ENCODE measurements at regions not wholly inside any gene's neighbourhood (a gene's known extent, or its start where the extent isn't known, plus 50 kb on each side); places are given as distances from the start of the nearest gene placed in this dataset.

GRCh38 chr12:123037791-123038190 lies 57.3 kb downstream of the ARL6IP4 start:
- H3K27ac ChIP-seq, result no peak overlapping the region
- ChIA-PET POLR2A (no interaction called here), CTCF (interaction anchor here (1.0 to 2.0 kb wide), 2 partner anchors 161 to 200 kb away, joined by 3 to 7 read pairs; no protein-coding TSS in a partner anchor)
- H3K4me1 ChIP-seq, result peaks cover 14% of the 10 kb centered on the region; the same call in 2 of the 3 replicates
- TF ChIP-seq CHD2 (IDR thresholded peaks at IDR 0.05; ENCODE audit: low read length, partially characterized antibody), result no peak
- no peak for TF ChIP-seq EHMT2 (IDR thresholded peaks at IDR 0.05; ENCODE audit: low read depth)
- TF ChIP-seq EP300 (IDR thresholded peaks at IDR 0.05), result no peak
- TF ChIP-seq E2F6 (IDR thresholded peaks at IDR 0.05; ENCODE audit: borderline replicate concordance, low read depth), result no peak
- no peak for TF ChIP-seq NFE2L2 (conservative IDR thresholded peaks at IDR 0.05; ENCODE audit: low read length)
- no peak for TF ChIP-seq HDAC2 (IDR thresholded peaks at IDR 0.05)
- TF ChIP-seq ESRRA (IDR thresholded peaks at IDR 0.05; ENCODE audit: borderline replicate concordance, low read length), result no peak
- TF ChIP-seq TFCP2L1 (CRISPR knock-in tag; IDR thresholded peaks at IDR 0.05), result no peak
- no peak for TF ChIP-seq USF2 (IDR thresholded peaks at IDR 0.05)
- no peaks in the 10 kb centered on the region for H3K9me3 ChIP-seq
- DNase-seq (ENCODE audit: low read depth in 1 of 2, low spot score in 1 of 2) (no peak), FAIRE-seq (peak; percentile 13), ATAC-seq (no peak)
- no peak overlapping the region for H3K4me3 ChIP-seq
- no peak overlapping the region for H3K4me2 ChIP-seq
- 86% methylated on average over 6 of the region's 6 CpGs for WGBS (ENCODE audit: missing lambda C conversion rate)

GRCh38 chr12:123036466-123037285 lies 56.2 kb downstream of the ARL6IP4 start:
- FAIRE-seq (no peak), DNase-seq (ENCODE audit: low read depth in 1 of 2, low spot score in 1 of 2) (no peak)
- 90% methylated on average over 4 of the region's 4 CpGs for WGBS (ENCODE audit: missing lambda C conversion rate)

GRCh38 chr12:123035841-123036240 lies 55.4 kb downstream of the ARL6IP4 start:
- no peak overlapping the region for H3K4me2 ChIP-seq
- FAIRE-seq (no peak), ATAC-seq (no peak; a peak in 1 of 6 replicates), DNase-seq (ENCODE audit: low read depth in 1 of 2, low spot score in 1 of 2) (no peak)
- peak overlapping the region in 1 of 2 experiments; percentile 21; a peak in 1 of 6 replicates for H3K27ac ChIP-seq
- 95% methylated on average over 5 of the region's 5 CpGs for WGBS (ENCODE audit: missing lambda C conversion rate)
- ChIA-PET POLR2A (no interaction called here), CTCF (interaction anchor here (0.7 to 6.4 kb wide), 7 partner anchors 9 to 202 kb away, joined by 3 to 47 read pairs (median 4); partner anchors contain the start of gene PITPNM2)
- H3K4me1 ChIP-seq, result peaks cover 14% of the 10 kb centered on the region; the same call in 2 of the 3 replicates
- no peak overlapping the region for H3K4me3 ChIP-seq
- H3K9me3 ChIP-seq, result no peaks in the 10 kb centered on the region
- no peak for TF ChIP-seq RNF2 (IDR thresholded peaks at IDR 0.05; ENCODE audit: borderline replicate concordance, low read depth)
- TF ChIP-seq EHMT2 (IDR thresholded peaks at IDR 0.05; ENCODE audit: low read depth), result no peak
- no peak for TF ChIP-seq ATOH8 (CRISPR knock-in tag; IDR thresholded peaks at IDR 0.05; ENCODE audit: low read depth)
- TF ChIP-seq CEBPB (IDR thresholded peaks at IDR 0.05), result no peak
- no peak for TF ChIP-seq PBX3 (IDR thresholded peaks at IDR 0.05)

More at GRCh38 chr12:123036466-123037285, 56.2 kb downstream of the ARL6IP4 start:
- ATAC-seq, result no peak
- Histone ChIP-seq H3K4me1 (peaks cover 14% of the 10 kb centered on the region; the same call in 2 of the 3 replicates), H3K4me2 (no peak overlapping the region), H3K4me3 (no peak overlapping the region), H3K27ac (no peak overlapping the region), H3K9me3 (no peaks in the 10 kb centered on the region)
- CTCF ChIA-PET, result interaction anchor here (0.7 to 6.4 kb wide), 7 partner anchors 8 to 201 kb away, joined by 3 to 47 read pairs (median 4); partner anchors contain the start of gene PITPNM2
- no peak for TF ChIP-seq PBX3 (IDR thresholded peaks at IDR 0.05)
- TF ChIP-seq RAD21 (conservative IDR thresholded peaks at IDR 0.05 in 1 of 2, IDR thresholded peaks at IDR 0.05 in 1 of 2), result no peak
- no peak for TF ChIP-seq CBX2 (IDR thresholded peaks at IDR 0.05; ENCODE audit: borderline replicate concordance, low read depth)
- no peak for TF ChIP-seq FOSB (CRISPR knock-in tag; IDR thresholded peaks at IDR 0.05)
- no peak for TF ChIP-seq JUN (IDR thresholded peaks at IDR 0.05)
- no peak for TF ChIP-seq RFX5 (IDR thresholded peaks at IDR 0.05)
- no peak for TF ChIP-seq HEYL (CRISPR knock-in tag; IDR thresholded peaks at IDR 0.05)
- TF ChIP-seq RCOR1 (IDR thresholded peaks at IDR 0.05; ENCODE audit: low read depth, low read length), result no peak
- TF ChIP-seq PHF8 (IDR thresholded peaks at IDR 0.05; ENCODE audit: borderline replicate concordance, low read depth), result no peak
- no peak for TF ChIP-seq CBX8 (IDR thresholded peaks at IDR 0.05)
- POLR2A ChIA-PET, result interaction anchor here (0.6 to 1.3 kb wide), 2 partner anchors 139 to 196 kb away, joined by 5 read pairs; no protein-coding TSS in a partner anchor

All from A549 (cell line).